Tibial nerve (tissue), 4 donors: ENCODE measurements at regions not wholly inside any gene's neighbourhood (a gene's known extent, or its start where the extent isn't known, plus 50 kb on each side); places are given as distances from the start of the nearest gene placed in this dataset.
"Not testable (repeated sequence)": the region's sequence is repeated elsewhere in the genome, so short reads cannot be mapped to it uniquely, and the experiment has no call there.

Source experiments
- DNase-seq, 2 donors: peaks; one replicate each; pipeline ENCODE4 v3.0.0-alpha.2; 2019; ENCODE audit warnings: low spot score in 2 of 2
- H3K27ac ChIP-seq, 4 donors: fragments of 200-600 bp; sonication (generic) in 3 of 4; one replicate each; pipeline ENCODE4 v1.5.1; 2017 to 2019; ENCODE audit warnings: mild to moderate bottlenecking in 1 of 4
- H3K27me3 ChIP-seq, 2 donors: fragments of 200-600 bp; sonication (generic) in 1 of 2; one replicate each; pipeline versions ENCODE4 v1.5.1 to v1.6.0; 2017 to 2019
- H3K36me3 ChIP-seq, 3 donors: fragments of 200-600 bp; sonication (generic); one replicate each; pipeline ENCODE4 v1.5.1; 2018 to 2019
- H3K4me1 ChIP-seq, 4 donors: fragments of 200-600 bp; sonication (generic) in 3 of 4; one replicate each; pipeline ENCODE4 v1.5.1; 2017 to 2019
- H3K4me3 ChIP-seq, 4 donors: fragments of 200-600 bp; sonication (generic) in 3 of 4; one replicate each; pipeline ENCODE4 v1.5.1; 2017 to 2019; ENCODE audit warnings: mild to moderate bottlenecking in 1 of 4, moderate library complexity in 1 of 4
- H3K9me3 ChIP-seq, 4 donors: fragments of 200-600 bp; sonication (generic) in 3 of 4; one replicate each; pipeline ENCODE4 v1.5.1; 2017 to 2019
- CTCF ChIP-seq, 5 experiments: fragments of 200-600 bp in 3 of 5; fragments of 450-650 bp in 2 of 5; sonication (generic) in 3 of 5; IDR thresholded peaks; one replicate each; pipeline ENCODE4 v1.5.1; 2016 to 2019; ENCODE audit warnings: antibody characterized with exemption in 5 of 5, mild to moderate bottlenecking in 3 of 5, moderate library complexity in 2 of 5
- EP300 ChIP-seq, 2 donors: sonication (generic); formaldehyde crosslinking; IDR thresholded peaks; one replicate each; pipeline ENCODE4 v1.6.1; 2017; ENCODE audit warnings: antibody characterized with exemption in 2 of 2, mild to moderate bottlenecking in 1 of 2
- POLR2A ChIP-seq, 2 donors: fragments of 450-650 bp; IDR thresholded peaks; one replicate each; pipeline ENCODE4 v1.6.1; 2017; ENCODE audit warnings: antibody characterized with exemption in 2 of 2, mild to moderate bottlenecking in 2 of 2, moderate library complexity in 2 of 2
- WGBS, 2 donors: methylation state at CpG; one replicate each; pipeline ENCODE4 v1.1.5; 2018; 5-methylcytosine and 5-hydroxymethylcytosine counted together

- no peaks in the 10 kb centered on the region for H3K9me3 ChIP-seq
- H3K27me3 ChIP-seq, result no peaks in the 10 kb centered on the region
- H3K36me3 ChIP-seq, result no peaks in the 10 kb centered on the region
- no peak overlapping the region for H3K4me3 ChIP-seq
- no peaks in the 10 kb centered on the region for H3K4me1 ChIP-seq
- WGBS, 2 donors, result 28 to 31% methylated on average over 3 of the region's 3 CpGs
- no peak overlapping the region for H3K27ac ChIP-seq
- no peak for DNase-seq
- TF ChIP-seq CTCF (IDR thresholded peaks at IDR 0.05), result peak in 4 of 5 experiments; percentile 22 to 47 (median 34)
- no peak for TF ChIP-seq EP300 (IDR thresholded peaks at IDR 0.05)
These were observed 830.2 kb upstream of the SPRY2 start for GRCh38 chr13:81171065-81171647.

- H3K4me1 ChIP-seq, H3K27me3 ChIP-seq, H3K36me3 ChIP-seq, DNase-seq, H3K4me3 ChIP-seq, H3K9me3 ChIP-seq, H3K27ac ChIP-seq: not testable (repeated sequence)
- WGBS, 2 donors, result 74 to 78% methylated on average over 1 of the region's 1 CpG
These were observed 822.9 kb upstream of the SPRY2 start for GRCh38 chr13:81163823-81164222.

GRCh38 chr13:81153478-81153877 is 812.6 kb upstream of the SPRY2 start:
- no peak for TF ChIP-seq EP300 (IDR thresholded peaks at IDR 0.05)
- TF ChIP-seq POLR2A (IDR thresholded peaks at IDR 0.05), result no peak
- no peak for TF ChIP-seq CTCF (IDR thresholded peaks at IDR 0.05)
- no peaks in the 10 kb centered on the region for H3K36me3 ChIP-seq
- no peaks in the 10 kb centered on the region for H3K27me3 ChIP-seq
- no peaks in the 10 kb centered on the region for H3K9me3 ChIP-seq
- DNase-seq, result no peak
- H3K4me3 ChIP-seq, result no peak overlapping the region
- no peaks in the 10 kb centered on the region for H3K4me1 ChIP-seq
- no peak overlapping the region for H3K27ac ChIP-seq
- WGBS, 2 donors, result 95 to 99% methylated on average over 2 of the region's 2 CpGs

GRCh38 chr13:81148822-81149221 is 807.9 kb upstream of the SPRY2 start:
- WGBS, 2 donors, result 83 to 87% methylated on average over 2 of the region's 2 CpGs
- H3K36me3 ChIP-seq, result no peaks in the 10 kb centered on the region
- no peak overlapping the region for H3K4me3 ChIP-seq
- H3K9me3 ChIP-seq, result no peaks in the 10 kb centered on the region
- H3K4me1 ChIP-seq, result no peaks in the 10 kb centered on the region
- H3K27me3 ChIP-seq, result no peaks in the 10 kb centered on the region
- TF ChIP-seq CTCF (IDR thresholded peaks at IDR 0.05) (no peak), EP300 (IDR thresholded peaks at IDR 0.05) (no peak), POLR2A (IDR thresholded peaks at IDR 0.05) (no peak)
- no peak for DNase-seq
- H3K27ac ChIP-seq, result no peak overlapping the region

GRCh38 chr13:81146576-81146975 is 805.6 kb upstream of the SPRY2 start:
- DNase-seq, H3K4me1 ChIP-seq, H3K4me3 ChIP-seq, H3K9me3 ChIP-seq, H3K36me3 ChIP-seq, H3K27me3 ChIP-seq, H3K27ac ChIP-seq: not testable (repeated sequence)
- WGBS, 2 donors, result 90 to 97% methylated on average over 12 of the region's 12 CpGs

GRCh38 chr13:81142306-81142999 is 801.5 kb upstream of the SPRY2 start:
- Histone ChIP-seq H3K27me3 (no peaks in the 10 kb centered on the region), H3K36me3 (no peaks in the 10 kb centered on the region), H3K4me3 (no peak overlapping the region), H3K4me1 (no peaks in the 10 kb centered on the region), H3K27ac (no peak overlapping the region), H3K9me3 (no peaks in the 10 kb centered on the region)
- no peak for TF ChIP-seq EP300 (IDR thresholded peaks at IDR 0.05)
- TF ChIP-seq CTCF (IDR thresholded peaks at IDR 0.05), result no peak
- DNase-seq, result no peak
- WGBS, 2 donors, result 85 to 89% methylated on average over 5 of the region's 5 CpGs
